CD4-positive, alpha-beta T cell treated with Interferon alpha-2 for 1 hour (primary cell): ENCODE measurements at regions not wholly inside any gene's neighbourhood (a gene's known extent, or its start where the extent isn't known, plus 50 kb on each side); places are given as distances from the start of the nearest gene placed in this dataset.

Experiments
- DNase-seq, 2 donors: peaks; one replicate each; pipeline ENCODE4 v3.0.0-alpha.2; 2020 to 2022

DNA sequence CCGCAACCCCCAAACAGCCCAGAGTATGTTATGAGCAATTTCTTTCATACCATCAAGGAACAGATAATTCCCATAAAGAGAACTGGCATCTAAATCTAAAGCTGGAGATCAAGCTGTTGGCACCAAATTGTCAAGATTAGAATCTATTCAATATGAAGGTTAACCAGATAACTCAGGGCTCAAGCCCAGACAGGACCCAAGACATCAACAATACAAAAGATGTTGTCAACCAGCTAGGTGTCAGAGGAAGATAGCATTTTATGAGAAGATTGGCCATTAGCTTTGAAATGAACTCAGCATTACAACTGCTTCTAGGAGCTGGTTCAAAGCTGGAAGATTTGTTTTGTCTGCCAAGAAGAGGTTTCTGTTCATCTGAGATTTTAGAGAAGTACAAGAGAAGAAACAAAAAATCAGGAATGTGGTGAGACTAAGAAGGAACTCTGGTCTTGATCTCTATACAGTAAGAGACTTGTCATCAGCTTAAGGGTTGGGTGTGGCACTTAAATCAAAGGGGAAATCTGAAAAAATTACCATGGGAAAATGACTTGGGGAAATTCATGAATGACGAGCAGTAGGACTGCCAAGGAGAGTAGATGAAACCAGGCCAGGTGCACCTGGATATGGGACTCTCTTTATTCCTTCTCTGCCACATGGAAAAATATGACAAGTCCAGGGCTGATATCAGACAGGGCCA, 64.2 kb upstream of the COX10 start:
- DNase-seq, result no peak

DNA sequence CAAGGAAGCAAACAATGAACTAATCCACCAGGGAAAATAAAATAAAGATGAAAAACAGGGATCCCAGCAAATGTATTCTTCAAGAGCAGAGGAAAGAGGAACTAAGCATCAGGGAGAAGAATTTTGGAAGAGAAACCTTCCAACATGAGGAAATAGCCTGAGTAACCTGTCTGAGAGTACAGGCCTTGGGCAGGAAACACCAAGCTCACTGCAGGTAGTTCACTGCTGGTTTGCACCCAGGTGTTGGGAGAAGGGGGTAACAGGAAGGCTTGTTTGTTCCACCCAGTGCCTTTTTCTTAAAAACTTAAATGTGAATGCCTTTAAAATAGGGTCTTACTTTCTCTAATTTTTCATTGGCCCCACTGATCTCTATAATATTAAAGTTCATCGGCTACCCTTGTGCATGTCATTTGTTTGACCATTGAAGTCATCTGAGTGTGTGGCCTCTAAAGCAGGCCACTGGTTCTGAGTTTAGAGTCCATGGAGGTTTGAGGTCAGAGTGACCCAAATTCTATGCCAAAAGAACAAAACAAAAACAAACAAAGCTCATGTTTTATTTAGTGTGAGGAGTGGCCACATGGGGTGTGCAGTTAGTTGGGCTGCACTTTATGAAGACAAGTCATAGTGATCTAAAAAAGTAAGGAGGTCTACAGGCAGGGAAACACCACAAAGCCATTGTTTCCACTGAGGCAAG, 62.9 kb upstream of the COX10 start:
- DNase-seq, result no peak

DNA sequence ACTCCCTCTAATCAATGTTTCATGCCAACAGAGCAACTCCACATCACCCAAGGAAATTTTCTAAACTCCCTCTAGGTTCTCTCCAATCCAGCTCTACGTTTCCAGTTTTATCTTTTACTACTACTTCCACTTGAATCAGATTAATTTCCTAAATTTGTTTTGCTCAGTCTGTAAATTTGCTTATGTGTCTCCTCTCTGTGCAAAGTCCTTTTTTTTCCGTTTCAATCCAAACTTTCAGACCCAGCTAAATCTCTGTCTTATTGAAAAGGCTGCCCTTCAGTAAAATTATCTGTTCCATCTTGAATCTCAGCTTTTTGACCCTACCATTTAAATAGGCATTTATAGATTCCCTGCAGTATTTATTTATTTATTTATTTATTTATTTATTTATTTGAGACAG, 61.4 kb upstream of the COX10 start:
- no peak for DNase-seq

DNA sequence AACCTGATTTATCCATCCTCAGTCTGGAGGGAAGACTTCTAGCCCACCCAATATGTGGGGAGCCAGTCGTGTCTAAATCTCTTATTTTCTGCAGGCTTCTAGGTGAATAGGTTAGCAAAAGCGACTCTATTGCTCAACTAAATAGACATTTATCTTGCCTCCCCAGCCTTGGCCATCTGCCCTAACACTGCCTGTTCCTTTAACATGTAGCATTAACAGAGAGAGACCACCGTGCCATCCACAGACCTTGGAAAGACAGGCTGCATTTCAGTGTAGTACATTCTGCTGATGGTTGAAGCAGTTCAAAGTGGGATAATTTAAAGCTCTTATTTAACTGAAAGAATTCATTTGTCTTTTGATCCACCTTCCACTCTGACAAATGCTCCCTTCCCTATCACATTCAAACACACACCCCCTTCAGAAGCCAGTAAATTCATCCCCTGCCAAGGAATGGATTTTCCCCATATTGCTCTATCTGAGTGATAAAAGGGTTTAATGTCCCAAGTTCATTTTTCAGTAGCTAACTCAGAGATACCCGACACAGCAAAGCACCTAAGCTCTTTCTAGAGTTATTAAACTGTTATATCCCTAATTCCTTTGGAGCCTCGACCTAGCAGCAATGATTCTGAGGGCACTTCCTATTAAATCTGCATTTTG, 58.1 kb upstream of the COX10 start:
- DNase-seq, result no peak

DNA sequence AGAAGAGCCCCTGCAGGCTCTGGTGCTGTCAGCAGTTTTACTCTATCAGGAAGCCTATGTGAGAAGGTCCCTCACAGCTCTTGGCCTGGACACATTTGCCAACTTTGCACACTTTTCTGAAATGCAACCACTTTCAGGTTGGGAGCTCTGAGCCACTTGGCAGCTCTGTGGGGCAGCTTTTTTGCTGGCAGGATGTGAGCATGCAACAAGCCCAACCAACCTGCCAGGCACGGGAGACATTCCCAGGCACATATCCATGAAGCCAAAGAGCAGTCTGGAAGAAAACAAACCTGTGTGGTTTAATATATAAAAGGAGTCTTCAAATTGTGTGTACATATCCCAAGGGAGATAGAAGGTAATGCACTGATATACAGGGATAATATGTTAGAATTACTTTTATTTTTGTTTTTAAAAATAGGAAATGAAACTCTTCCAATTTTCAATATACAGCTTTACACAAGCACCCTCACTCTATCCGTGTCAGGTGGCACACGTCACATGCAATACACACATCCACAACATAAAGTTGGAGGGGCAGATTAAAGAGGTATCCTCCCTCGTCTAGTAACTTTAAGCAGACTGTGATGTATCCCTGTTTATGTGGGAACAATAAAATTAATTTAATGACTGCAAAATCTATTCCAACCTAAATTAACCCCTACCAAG, 57.4 kb upstream of the COX10 start:
- DNase-seq, result no peak

DNA sequence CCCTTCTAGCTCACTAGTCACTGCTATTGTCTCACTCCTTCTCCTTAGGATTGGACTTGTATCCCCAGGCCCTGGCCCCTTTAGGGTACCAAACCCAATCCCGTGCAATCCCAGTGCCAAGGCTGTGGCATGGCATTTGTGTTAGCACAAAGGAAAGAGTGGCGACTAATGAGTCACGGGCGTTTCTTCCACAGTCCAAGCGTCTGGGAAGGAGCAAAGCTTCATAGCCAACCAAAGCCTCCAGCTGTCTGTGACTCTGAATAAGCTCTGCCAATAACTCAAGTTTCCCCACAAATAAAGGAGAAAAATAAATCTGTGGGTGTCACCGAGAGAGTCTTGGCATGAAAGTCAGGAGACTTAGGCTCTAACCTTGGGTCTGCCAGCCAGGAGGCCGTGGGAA, 54.6 kb upstream of the COX10 start:
- DNase-seq, result no peak

DNA sequence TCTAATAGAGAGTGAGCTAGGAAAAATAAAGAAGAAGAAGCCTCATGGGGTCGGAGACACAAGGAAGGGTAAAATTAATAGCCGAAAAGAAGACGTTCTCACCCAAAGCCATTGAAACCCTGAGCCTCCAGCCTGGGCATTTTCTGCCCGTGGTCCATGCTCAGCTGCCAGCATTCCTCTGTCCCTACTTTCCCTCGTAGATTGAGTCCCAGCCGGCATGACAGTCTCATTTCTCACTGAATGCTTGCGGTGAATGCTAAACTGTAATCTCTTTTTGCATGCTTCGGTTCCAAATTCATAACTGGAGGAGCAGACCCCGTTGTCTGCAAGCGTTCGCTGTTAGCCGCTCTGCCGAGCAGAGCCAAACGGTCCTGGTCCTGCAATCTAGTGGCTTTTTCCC, 54.0 kb upstream of the COX10 start:
- DNase-seq, result no peak

DNA sequence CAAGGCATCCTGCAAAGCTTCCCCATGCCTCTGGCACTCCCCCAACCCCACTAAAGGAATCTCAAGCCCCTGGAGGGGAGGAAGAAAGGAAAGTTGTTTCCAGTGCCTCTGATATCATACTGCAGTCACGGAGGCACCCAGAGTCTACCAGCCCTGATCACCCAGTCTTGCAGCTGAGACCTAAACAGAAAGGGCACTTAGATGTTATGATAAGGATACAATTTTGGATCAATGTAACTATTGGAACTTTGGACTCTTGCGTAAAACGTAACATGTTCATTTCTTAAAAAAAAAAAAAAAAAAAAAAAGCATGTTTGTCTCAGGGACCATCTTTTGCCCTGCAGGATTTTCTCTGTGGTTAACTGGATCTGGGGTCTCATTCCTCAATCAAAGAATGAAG, 52.4 kb upstream of the COX10 start:
- DNase-seq, result no peak

DNA sequence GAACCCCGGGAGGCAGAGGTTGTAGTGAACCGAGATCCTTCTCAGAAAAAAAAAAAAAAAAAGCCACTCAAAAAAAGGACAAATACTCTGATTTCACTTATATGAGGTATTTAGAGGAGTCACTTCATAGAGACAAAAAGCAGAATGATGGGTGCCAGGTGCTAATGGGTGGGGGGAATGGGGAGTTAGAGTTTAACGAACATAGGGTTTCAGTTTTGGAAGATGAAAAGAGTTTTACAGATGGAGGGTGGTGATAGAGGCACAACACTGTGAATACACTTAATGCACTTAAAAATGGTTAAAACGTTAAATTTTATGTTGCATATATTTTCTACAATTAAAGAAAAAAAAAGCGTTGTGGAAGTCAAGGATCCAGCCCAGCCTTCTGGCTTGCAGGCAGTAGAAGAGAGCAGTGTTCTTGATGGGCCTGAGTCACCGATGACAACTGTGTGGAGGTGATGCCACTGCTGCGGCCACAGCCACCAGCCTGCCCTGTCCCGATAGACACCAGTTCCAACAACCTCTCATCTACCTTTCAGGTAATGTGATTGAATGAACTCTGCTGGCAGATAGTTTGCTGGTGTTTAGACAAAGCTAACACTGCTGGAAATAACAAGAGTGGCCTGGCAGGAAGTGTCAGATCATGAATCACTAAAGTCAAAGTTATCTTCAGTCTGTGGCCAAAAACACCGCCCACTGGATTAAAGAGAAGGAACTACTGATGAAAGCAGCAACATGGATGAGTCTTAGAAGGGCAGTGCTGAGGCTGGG, 49.9 kb upstream of the COX10 start:
- DNase-seq, result no peak
